ENCODE measurements at regions not wholly inside any gene's neighbourhood (a gene's known extent, or its start where the extent isn't known, plus 50 kb on each side); places are given as distances from the start of the nearest gene placed in this dataset.
A peak's percentile ranks its signal among the peaks of the same experiment; 100 is the strongest.

DNA sequence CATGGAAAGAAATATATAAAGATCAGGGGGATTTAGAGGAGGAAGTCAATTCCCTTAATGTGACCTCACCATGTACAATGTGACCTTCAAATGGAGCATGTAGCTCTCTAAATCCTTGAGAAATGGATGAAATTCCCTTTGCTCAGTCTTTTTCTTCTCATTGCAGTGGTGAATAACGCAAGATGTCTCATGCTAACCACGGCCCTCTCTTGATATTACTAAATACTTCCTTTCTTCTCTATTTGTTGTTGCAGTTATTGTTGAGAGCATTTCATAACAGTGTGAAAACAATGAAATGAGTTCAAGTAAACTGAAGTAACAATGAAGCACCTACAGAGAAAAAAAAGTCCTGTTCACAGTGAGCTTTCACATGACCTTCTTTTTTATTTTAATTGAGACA lies 55.6 kb downstream of the ZNF281 start:
- peak; percentile 68 for DNase-seq

DNA sequence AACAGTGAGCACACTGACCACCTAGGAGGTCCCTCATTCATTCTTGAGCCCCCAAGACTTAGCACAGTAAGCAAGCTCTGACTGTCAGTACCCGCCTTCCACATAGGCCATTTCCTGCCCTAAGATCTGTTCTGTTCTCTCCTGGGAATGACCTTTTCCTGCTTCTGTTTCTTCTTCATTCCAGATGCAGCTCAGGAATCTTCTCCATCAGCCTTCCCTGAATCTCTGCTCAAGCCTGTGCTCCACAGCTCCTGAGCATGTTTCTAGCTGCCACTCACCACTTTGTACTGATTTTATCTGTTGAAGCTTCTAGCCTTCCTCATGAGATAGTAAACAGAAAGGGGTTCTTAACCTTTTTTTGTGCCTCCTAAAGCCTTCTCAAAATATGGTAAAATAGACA lies 56.6 kb downstream of the ZNF281 start:
- DNase-seq, result no peak

DNA sequence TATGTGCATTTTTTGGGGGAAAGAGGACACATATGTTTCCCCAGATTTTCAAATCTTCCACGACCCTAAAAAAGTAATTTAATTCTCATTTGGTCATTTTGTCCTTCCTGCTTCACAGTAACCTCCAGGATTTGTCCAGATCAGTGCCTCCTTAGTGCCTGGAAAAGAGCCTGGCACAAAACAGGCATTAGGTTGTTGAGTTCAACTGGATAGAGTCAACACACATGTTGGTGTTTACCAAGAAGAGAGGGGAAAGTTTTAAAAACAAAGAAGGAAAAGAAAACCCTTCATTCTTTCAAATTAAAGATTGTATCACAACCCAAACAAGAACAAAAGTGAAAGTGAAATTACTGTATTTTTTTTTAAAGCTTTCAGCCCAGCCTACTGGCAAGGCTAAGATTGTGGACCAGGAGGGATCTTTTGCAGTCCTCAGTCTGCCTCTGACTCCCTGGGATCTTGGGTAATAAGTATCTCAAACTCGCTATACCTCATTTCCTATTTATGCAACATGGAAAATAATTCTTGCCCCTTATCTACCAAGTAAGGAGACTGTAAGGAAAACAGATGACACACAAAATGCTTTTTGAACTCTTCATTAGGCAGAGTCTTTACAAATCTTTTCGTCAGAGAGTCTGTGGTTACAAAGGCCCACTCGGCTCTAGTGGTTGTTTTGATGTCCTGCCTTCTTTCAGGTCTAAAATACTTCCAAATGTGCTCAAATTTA lies 57.8 kb downstream of the ZNF281 start:
- DNase-seq, result peak; percentile 45

DNA sequence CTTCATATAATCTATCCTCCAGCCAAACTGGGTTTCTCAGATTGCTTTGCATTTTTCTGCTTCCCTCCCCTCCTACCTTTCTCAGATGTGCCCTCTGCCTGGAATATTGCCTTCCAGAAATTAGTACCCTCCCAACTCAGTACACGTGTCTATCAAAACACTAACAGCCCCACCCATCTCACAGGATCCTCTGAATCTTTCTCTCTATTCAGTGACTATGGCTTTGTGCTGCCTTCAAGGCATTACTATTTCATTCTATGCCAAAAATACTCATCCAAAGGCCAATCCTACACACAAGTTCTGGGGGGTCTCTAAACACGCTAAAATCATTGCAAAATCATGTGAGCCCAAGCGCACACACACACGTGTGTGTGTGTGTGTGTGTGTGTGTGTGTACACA lies 58.4 kb downstream of the ZNF281 start:
- no peak for DNase-seq

DNA sequence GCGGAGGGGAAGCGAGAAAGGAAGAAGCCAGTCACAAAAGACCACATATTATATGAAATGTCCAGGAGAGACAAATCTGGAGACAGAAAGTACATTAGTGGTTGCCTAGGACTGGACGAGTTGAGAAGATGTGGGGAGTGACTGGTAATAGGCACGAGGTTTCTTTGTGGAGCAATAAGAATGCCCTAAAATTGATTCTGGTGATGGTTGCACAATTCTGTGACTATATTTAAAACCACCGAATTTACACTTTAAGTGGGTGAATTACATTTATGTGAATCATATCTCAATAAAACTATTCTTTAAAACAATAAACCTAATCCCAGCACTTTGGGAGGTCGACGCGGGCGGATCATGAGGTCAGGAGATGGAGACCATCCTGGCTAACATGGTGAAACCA lies 63.1 kb downstream of the ZNF281 start:
- peak; percentile 88 for DNase-seq

DNA sequence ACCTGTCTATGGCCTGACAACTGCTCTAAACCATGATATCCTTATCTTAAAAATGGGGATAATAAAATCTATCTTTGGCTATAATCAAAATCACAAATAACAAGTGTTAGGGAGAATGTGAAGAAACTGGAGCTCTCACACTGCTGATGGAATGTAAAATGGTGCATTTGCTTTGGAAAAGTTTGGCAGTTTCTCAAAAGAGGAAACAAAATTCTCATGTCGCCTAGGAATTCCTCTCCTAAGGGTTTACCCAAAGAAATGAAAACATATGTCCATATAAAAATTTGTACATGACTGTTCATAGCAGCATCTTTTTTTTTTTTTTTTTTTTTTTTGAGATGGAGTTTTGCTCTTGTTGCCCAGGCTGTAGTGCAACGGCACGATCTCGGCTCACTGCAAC lies 64.3 kb downstream of the ZNF281 start:
- DNase-seq, result no peak

DNA sequence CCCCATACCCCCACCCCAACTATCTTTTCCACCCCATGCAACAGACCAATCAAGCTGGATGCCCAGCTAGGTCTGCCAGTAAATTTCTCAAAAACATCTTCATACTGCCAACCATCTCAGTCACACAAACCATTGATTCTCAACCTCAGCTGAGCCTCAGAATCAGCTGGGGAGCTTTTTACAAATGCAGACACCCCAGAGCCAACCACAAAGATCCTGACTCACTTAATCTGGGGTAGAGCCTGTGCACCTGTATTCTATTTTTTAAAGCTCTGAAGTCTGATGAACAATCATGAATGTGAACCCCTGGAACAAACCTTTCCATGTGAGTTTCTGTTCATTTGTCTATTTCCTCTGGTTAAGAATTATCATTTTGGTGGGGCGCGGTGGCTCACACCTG lies 66.0 kb downstream of the ZNF281 start:
- no peak for DNase-seq

DNA sequence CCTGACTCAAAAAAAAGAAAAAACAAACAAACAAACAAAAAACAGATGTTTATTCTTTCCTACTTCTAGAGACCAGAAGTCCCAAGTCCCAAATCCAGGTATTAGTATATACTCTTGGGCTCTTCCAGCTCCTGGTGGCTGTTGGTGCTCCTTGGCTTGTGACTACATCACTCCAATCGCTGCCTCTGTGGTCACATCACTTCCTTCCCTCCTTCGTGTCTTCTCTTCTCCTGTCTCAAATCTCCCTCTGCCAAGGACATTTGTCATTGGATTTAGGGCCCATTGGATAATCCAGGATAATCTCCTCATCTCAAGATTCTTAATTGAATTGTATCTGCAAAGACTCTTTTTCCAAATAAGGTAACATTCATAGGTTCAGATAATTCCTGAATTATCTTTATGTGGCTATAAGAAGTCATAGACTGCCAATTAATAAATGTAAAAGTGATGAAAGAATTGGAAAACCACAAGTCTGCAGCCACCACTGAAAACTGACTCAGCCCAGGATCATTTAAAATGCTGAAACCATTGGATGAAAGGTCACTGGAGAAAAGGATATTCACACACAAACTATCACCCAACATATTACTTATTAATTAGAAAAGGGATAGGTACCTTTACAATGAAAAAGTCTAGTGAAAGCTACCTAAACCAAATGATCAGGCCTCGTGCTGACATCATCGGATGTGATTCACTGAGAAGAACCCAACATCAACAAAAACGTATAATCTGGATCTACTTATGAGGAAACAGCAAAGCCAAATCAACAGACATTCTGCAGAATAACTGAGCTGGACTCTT lies 67.1 kb downstream of the ZNF281 start:
- DNase-seq, result peak; percentile 12

DNA sequence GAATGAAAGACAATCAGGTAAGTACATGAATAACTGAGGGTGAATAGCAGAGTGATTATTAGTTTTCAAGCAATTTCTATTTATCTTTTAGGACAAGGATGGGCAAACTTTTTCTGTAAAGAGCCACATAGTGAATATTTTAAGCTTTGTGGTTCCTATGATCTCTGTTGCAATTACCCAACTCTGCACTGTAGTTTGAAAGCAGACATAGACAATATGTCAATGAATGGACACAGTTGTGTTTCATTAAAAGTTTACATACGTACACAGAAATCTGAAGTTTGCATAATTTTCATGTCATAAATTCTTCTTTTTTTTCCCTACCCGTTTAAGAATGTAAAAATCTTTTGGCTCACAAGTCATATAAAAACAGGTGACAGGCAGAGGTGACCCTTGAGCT lies 71.4 kb downstream of the ZNF281 start:
- peak; percentile 3 for DNase-seq

DNA sequence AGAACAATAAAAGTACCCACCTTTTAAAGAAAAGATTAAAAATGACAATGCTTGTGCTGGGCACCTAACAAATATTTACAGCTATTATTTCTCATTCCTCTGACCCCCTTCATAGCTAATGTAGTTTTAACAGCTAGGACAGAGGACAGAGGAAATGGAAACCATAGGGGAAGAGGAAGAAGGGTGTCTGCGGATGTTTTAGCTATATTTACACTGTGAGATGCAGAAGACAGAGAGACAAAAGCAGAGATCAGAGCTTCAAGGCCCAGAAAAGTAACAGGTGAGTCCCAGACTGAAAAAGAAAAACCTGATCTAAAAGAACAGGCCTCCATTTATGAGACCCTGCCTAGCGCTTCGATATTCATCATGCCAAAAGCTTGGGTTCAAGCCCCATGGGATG lies 72.0 kb downstream of the ZNF281 start:
- DNase-seq, result no peak

DNA sequence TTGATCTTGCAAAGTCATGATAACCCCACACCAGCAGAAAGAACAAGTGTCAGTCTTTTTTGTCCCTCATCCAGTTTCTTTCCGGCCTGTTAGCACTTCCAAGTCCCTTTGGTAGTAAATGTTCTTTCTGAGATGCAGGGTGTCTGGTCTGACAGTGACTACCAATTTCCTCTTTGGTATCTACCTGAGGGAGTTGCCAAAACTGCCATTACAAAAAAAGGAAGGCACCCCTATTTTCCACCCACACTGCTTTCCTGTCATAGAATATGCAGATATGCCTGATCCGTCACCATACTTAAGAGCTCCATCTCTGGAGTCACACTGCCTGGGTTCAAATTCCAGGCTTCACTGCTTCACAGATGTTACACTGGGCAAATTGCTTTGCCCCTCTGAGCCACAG lies 72.4 kb downstream of the ZNF281 start:
- DNase-seq, result no peak

DNA sequence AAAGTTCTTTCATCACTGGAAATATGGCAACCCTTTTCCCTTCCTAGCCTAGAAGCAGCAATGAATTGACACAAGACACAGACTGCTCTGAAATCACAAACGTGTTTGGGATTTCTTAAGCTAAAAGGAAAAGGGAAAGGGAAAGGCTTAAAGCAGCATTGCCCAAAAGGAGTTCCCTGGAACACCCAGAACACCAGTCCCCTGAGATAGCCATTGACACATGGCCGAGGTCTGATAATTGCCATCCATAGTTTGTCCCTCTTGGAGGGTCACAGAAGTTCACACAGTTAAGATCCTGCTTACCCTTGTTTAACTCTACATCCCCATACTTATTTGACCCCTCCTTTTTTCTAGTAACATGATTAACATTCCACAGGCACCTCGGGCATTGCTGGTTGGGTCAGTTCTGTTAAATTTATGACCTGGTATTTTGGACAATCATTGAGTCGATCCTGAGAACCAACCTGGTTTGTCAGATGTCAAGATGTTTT lies 72.9 kb downstream of the ZNF281 start:
- no peak for DNase-seq

DNA sequence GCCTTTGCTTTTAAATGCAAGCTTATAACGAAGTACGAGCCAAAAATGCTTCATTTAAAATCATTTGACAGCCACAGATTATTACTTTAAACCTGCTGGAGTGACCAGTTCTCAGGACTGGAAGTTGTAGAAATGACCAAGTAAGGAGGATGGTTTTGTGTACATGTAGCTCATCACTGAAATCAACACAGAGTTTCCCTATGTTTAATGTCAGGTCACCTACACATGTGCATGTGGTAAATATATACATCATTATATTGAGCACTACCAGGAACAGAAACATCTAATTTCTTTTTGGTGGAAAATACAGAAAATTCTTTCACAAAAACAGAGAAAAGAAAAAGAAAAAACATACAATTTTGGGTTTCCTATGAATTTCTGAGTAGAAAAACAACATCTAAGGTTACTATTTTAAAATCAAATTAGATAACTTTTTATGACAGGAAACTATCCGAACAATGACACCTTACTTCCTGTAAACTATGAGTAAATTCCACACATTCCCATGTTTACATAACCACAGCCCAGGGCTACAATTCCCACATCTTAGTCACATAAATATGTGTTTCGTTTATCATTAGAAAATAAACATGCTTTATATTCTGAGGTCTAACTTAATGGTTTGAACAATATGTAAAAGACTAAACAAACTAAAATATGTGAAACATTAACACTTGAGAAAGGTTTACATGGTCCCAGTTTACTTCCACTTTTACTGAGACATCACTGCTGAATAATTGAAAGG lies 73.6 kb downstream of the ZNF281 start:
- DNase-seq, result no peak

DNA sequence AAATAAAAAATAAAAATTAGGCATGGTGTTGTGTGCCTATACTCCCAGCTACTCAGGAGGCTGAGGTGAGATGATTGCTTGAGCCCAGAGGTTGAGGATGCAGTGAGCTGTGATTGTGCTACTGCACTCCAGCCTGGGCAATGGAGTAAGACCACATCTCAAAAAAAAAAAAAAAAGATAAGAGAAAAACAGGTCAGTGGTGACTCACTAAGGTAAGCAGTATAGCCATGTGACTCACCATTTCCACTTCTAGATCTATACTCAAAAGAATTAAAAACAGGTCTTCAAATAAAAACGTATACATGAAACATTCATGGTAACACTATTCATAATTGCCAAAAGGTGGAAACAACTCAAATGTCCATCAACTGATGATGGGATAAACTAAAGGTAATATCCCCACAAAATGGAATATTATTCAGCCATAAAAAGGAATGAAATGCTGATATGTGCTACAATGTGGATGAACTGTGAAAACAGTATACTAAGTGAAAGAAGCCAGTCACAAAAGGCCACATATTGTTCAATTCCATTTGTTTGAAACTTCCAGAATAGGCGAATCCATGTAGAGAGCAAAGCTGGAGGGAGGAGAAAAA lies 75.1 kb downstream of the ZNF281 start:
- no peak for DNase-seq

DNA sequence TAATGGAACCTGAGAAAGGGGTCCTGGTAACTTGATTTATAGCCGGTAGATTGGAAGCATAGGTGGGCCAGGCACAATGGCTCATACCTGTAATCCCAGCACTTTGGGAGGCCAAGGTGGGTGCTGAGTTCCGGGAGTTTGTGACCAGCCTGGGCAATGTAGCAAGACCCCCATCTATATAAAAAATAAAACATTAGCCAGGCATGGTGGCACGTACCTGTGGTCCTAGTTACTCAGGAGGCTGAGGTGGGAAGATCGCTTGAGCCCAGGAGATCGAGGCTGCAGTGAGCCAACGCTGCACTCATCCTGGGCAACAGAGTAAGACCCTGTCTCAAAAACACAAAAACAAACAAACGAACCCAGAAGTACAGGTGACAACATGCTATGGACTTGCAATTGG lies 76.5 kb downstream of the ZNF281 start:
- no peak for DNase-seq

DNA sequence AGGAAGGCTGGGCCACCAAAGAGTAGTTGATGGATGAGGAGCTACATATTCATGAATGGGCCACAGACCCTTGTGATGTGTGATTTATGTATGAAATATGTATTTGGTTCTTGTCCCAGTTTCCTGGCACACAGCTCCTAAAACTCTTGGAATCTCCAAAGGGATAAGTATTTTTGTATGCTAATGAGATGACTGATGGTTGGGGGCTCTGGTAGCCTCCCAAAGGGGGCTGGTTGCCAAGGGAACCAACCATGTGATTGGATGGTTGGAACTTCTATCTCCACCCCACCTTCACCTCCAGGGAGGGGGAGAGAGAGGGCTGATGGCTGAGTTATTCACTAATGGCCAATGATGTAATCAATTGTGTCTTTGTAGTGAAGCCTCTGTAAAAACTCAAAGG lies 77.1 kb downstream of the ZNF281 start:
- no peak for DNase-seq

DNA sequence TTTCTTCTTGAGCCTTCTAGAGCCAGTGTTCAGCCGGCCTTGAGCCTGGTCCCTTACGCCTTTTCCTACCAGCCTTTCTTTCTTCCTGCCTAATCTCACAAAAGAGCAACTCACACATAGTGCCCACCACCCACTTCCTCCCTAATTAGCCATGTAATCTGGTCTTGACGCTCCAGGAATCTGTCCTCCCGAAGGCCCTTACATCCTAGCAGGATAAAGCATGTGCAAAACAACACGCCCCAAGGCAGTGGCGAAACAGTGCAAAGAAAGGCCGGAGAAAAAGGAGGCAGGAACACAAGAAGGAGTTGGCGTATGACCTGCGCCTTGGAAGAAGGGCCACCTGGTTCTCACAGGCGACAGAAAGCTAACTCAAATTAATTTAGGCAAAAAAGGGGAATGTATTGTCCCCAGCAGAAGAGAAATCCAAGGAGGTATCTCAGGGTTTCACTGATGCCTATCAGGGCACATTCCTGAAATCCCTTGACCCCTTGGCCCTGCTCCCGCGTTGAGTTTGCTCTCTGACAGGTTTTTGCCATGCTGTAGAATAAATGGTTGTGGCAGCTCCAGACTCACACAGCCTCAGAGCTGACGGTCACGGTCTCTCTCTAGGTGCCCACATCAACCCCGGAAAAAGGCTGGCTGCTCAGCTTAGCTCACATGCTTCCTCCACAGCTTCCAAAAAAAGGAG lies 79.0 kb downstream of the ZNF281 start:
- no peak for DNase-seq

DNA sequence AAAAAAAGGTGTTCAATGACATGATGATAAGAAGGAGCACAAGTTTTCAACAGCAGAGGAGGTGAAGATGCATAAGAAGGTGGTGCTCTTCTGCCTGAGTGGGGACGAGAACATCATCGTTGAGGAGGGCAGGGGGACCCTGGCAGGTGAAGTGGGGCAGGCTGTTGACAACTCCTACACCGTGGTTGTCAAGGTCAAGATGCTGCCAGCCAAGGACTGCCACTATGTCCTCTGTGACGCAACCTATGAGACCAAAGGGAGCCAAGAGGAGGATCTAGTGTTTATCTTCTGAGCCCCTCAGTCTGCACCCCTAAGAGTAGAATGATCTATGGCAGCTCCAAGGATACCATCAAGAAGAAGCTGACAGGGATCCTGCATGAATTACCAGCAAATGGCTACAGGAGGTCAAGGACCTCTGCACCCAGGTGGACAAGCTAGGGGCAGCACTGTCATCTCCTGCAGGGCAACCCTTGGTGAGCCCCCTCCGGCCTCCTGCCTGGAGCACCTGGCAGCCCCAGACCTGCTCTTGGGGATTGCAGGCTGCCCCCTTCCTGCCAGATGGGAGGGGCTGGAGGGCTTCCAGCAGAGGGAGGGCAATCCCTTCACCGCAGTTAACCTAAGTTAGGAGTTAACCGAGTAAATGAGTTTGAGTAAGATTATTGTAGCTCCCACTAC lies 80.5 kb downstream of the ZNF281 start:
- no peak for DNase-seq

DNA sequence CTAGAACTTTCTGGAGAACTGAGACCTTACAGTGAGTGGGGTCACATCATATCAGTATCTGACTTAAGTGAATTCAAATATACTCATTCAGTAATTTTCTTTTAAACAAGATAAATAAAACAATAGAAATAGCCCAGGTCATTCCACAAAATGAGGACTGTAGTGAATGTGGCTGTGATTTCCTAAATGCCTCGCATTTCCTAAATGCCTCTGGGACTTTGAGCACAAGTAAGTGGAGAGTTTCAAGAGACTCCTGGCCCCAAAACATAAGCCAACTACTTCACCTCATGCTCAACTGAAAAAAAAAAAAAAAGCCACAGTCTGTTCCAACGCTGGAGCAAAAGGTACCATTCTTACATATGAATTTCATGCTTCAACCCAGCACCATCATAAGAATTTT lies 81.5 kb downstream of the ZNF281 start:
- DNase-seq, result no peak

DNA sequence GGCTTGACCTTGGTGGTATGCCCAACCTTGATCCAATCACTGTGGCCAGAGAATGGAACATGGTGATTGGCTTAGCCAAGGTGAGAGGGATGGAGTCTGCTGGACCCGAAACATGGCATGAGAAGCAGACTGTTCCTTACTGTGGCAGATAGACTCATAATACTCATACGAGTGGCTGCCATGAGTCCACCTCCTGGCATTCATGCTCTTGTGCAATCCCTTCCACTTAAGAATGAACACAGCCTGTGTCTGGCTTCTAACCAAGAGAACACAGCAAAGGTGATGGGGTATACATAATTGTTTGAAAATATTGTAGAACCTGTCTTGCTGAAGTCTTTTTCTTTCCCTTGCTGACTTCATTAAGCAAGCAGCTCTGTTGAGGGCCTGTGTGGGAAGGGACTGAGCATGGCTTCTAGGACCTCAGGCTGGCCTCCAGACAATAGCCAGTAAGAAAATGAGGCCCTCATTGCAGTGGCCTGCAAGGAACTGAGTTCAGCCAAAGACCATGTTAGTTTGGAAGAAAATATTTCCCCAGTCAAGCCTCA lies 85.9 kb downstream of the ZNF281 start:
- no peak for DNase-seq

DNA sequence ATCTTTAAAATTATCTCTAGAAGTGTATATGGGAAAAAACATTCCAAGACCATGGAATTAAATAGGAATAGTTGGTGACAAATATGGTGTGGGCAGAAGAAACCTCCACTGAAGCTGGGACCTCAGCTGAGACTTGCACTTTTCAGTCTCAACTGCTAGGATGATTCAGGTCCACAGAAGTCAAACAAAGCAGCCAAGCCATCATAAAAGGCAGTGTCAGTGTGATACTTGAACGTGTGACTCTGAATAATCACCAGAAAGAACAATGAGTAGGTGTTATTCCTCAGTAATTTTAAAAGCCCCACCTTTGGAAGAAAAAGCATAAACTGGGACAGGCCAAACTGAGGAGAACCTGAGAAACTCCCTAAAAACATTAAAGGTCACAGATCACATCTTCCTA lies 90.7 kb downstream of the ZNF281 start:
- DNase-seq, result no peak

DNA sequence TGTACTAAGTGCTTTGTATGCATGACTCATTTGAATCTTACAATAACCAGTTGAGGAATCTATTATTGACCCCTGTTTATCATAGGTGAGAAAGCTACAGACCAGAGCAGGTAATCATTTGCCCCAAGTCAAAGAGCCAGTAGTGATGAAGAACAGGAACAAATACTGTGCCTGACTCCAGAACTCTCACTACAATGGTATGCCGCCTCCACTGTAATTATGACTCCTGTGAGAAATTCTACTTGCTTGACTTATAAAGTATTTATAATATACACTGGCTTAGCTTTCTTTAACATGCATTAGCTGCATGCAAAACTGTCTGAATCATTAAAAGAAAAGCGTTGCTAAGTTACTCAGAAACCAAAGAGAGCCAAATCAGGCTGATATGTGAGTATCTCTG lies 92.6 kb downstream of the ZNF281 start:
- DNase-seq, result no peak
